Stimulated activated CD4-positive, alpha-beta T cell treated with anti-CD3 and anti-CD28 coated beads, Interleukin-1b, Interleukin-23, amount 100 ng/mL, for 48 hours (primary cell): ENCODE measurements at regions not wholly inside any gene's neighbourhood (a gene's known extent, or its start where the extent isn't known, plus 50 kb on each side); places are given as distances from the start of the nearest gene placed in this dataset.
"Not testable (repeated sequence)": the region's sequence is repeated elsewhere in the genome, so short reads cannot be mapped to it uniquely, and the experiment has no call there.

Experiments used
- DNase-seq: peaks from one replicate; pipeline ENCODE4 v3.0.0-alpha.2; 2020

- DNase-seq, result no peak
Observed at GRCh38 chr12:13339538-13339937, 143.0 kb downstream of the EMP1 start.

GRCh38 chr12:13339091-13339490 lies 142.6 kb downstream of the EMP1 start:
- no peak for DNase-seq

GRCh38 chr12:13337791-13338190 lies 141.3 kb downstream of the EMP1 start:
- DNase-seq, result no peak

DNA sequence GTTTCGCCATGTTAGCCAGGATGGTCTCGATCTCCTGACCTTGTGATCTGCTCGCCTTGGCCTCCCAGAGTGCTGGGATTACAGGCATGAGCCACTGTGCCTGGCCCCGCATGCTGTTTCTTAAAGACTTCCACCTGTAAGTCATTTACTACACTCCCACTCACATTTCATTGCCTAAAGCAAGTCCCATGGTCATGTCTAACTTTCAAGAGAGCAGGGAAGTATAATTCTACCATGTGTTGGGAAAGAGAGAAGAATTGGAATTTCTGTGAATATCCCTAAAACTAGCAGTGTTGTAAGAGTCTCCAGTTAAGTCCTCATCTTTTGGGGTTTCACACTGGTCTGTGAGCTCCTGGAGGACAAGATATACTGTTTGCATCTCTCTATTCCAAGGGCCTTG lies 139.7 kb downstream of the EMP1 start:
- no peak for DNase-seq

- DNase-seq, result no peak
Observed at GRCh38 chr12:13328535-13328934, 132.0 kb downstream of the EMP1 start.

GRCh38 chr12:13326076-13326475 lies 129.6 kb downstream of the EMP1 start:
- DNase-seq, result no peak

DNA sequence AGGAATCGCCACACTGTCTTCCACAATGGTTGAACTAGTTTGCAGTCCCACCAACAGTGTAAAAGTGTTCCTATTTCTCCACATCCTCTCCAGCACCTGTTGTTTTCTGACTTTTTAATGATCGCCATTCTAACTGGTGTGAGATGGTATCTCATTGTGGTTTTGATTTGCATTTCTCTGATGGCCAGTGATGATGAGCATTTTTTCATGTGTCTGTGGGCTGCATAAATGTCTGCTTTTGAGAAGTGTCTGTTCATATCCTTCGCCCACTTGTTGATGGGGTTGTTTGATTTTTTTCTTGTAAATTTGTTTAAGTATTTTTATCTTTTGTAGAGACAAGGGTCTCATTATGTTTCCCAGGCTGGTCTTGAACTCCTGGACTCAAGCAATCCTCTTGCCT lies 128.5 kb downstream of the EMP1 start:
- not testable (repeated sequence) for DNase-seq

- no peak for DNase-seq
Observed at GRCh38 chr12:13318231-13319015, 121.9 kb downstream of the EMP1 start.

DNA sequence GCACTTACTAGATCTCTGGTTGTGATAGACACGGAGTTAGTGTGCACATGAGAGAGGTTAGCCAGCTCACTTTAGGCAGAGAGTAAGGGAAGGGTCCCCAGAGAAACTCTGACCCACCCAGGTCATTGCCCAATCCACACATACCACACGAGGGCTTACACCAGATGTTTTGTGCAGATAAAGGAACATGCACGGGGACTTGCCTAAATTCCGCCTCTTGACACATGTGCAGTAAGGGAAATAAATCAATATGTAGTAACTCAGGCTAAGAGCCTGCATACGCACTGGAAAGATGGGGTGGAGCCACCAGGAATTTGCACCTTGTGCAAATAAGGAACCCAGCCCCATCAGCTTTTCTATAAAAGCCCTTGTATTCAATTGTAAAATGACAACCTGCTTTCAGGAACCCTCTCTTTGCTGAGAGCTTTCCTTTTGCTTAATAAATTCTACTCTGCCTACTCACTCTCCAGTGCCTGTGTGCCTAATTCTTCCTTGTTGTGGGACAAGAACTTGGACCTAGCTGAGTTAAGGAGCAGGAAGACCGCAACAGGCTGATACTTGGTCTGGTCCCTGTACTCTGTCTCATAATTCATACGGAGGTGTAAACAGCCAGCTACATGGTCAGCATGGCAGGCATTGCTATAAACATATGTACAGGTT lies 120.2 kb downstream of the EMP1 start:
- no peak for DNase-seq

GRCh38 chr12:13313886-13314285 lies 117.4 kb downstream of the EMP1 start:
- DNase-seq, result no peak

- no peak for DNase-seq
Observed at GRCh38 chr12:13311551-13311950, 115.0 kb downstream of the EMP1 start.

DNA sequence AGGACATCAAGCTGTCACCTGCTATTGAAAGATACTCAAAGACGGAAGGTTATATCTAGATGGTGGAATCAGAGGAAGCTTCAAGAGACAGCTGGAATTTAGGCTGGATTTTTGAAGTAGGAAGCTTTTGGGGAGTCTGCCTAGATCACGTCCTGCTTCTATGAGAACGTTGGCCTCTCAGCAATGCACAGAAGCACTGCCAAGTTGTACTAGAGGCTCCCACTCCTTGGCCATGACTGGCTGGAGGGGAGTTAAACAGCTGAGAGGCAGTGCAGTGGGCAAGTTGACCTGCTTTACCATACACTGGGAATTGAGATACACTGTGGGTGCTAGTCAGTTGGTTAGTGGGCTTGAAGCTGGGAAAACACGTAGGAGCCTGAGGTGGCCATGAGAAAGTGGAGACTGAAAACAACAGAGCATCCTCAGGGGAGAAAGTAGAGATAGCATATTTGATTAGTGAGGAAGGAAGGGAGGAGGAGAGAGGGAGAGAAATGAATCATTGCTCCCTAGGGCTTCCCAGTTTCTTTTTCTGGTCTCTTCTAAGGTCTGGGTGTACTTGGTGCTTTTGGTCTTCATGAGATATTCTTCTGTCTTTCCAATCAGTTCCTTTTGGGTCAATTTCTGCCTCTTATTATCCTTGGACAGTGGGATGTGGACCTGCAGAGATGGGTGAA lies 110.8 kb downstream of the EMP1 start:
- DNase-seq, result no peak

GRCh38 chr12:13304924-13305323 lies 108.4 kb downstream of the EMP1 start:
- no peak for DNase-seq

DNA sequence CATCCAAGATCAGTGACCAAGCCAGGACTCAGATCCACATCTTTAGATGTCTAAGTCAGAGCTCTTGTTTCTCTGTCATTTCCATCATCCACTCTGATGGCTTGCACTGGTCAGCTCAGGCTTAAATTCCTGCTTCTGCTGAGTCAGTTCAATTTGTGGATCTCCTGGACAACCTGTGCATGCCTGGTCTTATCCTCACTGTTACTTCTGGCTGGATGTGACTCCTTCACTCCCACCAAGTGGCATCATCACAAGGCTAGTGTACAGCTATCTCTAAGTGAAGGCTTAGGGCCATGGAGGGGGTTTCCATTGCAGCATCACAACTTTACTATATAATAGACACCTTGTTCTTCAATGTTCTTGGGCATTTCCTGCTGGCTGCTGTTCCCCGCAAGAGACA lies 102.9 kb downstream of the EMP1 start:
- DNase-seq, result no peak

GRCh38 chr12:13293096-13293495 lies 96.6 kb downstream of the EMP1 start:
- no peak for DNase-seq

GRCh38 chr12:13289653-13290289 lies 93.2 kb downstream of the EMP1 start:
- DNase-seq, result no peak

DNA sequence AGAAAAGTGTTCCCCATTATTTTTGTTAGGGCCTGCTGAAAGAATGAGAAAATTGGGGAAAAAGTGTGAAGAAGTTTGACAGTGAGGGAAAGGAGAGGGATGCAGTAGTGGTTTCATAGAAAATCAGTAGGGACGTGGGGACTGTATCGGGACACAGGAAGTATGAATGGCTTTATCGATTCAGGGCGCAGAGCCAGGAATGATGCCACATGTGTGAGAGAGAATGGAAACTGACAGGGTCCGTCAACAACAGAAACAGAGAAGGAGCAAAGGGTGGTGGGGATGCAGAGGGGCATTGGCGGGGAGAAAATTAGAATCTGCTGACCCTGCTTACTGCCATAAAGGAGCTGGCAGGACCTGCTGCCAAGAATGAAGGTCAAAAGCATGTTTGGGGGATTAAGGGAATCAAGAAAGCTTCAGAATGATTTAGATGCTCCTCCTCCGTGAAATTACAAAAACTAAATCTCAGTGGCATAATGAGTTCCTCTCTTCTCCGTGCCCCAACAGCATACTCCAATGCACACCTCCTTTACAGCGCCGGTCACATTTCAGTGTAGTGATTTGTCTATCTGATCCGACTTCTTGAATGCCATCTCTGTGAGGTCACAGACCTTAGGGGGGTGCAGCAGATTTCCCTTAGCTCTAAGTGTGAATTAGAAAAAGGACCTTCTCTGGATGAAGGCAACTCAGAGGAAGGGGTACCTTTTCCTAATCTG lies 92.6 kb downstream of the EMP1 start:
- DNase-seq, result no peak

- DNase-seq, result no peak
Observed at GRCh38 chr12:13288501-13288900, 92.0 kb downstream of the EMP1 start.

- no peak for DNase-seq
Observed at GRCh38 chr12:13283867-13284266, 87.3 kb downstream of the EMP1 start.

- no peak for DNase-seq
Observed at GRCh38 chr12:13282861-13283260, 86.3 kb downstream of the EMP1 start.

- DNase-seq, result peak; percentile 58
Observed at GRCh38 chr12:13278249-13278787, 81.8 kb downstream of the EMP1 start.

GRCh38 chr12:13277293-13277692 lies 80.8 kb downstream of the EMP1 start:
- DNase-seq, result no peak
